ENCODE measurements at regions not wholly inside any gene's neighbourhood (a gene's known extent, or its start where the extent isn't known, plus 50 kb on each side); places are given as distances from the start of the nearest gene placed in this dataset.

DNA sequence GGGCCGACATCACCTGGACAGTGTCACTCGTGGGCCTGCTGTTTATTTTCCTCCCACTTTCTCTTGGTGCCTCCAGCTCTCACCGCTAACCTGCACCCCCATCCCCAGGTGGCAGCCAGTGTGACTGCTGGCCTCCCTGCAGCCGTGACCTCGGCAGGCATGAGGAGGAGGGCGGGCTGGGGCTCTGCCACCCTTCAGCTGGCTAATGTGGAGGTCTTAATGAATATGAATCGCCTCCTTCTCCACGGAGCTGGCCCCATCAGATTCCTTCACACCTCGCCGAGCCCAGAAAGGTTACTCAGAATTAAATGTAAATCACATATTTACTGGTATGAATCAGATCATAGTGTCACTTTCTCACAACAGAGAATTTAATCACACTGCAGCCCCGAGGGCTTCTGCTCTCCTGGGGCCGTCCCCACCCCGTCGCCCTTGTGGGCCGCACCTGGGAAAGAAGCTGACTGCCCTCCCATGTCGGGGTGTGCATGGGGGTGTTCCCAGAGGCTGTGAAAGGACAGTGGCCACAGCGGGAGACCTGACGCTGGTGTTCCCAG, 171.1 kb upstream of the TLE3 start:
- TF ChIP-seq, protein P1, sequence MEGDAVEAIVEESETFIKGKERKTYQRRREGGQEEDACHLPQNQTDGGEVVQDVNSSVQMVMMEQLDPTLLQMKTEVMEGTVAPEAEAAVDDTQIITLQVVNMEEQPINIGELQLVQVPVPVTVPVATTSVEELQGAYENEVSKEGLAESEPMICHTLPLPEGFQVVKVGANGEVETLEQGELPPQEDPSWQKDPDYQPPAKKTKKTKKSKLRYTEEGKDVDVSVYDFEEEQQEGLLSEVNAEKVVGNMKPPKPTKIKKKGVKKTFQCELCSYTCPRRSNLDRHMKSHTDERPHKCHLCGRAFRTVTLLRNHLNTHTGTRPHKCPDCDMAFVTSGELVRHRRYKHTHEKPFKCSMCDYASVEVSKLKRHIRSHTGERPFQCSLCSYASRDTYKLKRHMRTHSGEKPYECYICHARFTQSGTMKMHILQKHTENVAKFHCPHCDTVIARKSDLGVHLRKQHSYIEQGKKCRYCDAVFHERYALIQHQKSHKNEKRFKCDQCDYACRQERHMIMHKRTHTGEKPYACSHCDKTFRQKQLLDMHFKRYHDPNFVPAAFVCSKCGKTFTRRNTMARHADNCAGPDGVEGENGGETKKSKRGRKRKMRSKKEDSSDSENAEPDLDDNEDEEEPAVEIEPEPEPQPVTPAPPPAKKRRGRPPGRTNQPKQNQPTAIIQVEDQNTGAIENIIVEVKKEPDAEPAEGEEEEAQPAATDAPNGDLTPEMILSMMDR (IDR thresholded peaks at IDR 0.05; ENCODE audit: low read depth, low read length, poor library complexity, severe bottlenecking): no peak
- TF ChIP-seq EZH2phosphoT487 (IDR thresholded peaks at IDR 0.05; ENCODE audit: borderline replicate concordance, low read length): no peak
